Ascending aorta (tissue), 2 donors: ENCODE measurements at regions not wholly inside any gene's neighbourhood (a gene's known extent, or its start where the extent isn't known, plus 50 kb on each side); places are given as distances from the start of the nearest gene placed in this dataset.

Experiments
- DNase-seq, 2 donors: peaks; one replicate each; pipeline ENCODE4 v3.0.0-alpha.2; 2019; ENCODE audit warnings: low spot score in 2 of 2
- H3K27ac ChIP-seq, 2 donors: fragments of 200-600 bp; sonication (generic); one replicate each; pipeline ENCODE4 v1.5.1; 2016 to 2017; ENCODE audit warnings: mild to moderate bottlenecking in 1 of 2
- H3K27me3 ChIP-seq: fragments of 200-600 bp; sonication (generic); one replicate; pipeline ENCODE4 v1.5.1; 2017
- H3K36me3 ChIP-seq, 2 donors: fragments of 200-600 bp; sonication (generic); one replicate each; pipeline ENCODE4 v1.5.1; 2016
- H3K4me1 ChIP-seq, 2 donors: fragments of 200-600 bp; sonication (generic); one replicate each; pipeline ENCODE4 v1.5.1; 2016 to 2017; ENCODE audit warnings: mild to moderate bottlenecking in 1 of 2
- H3K4me3 ChIP-seq, 2 donors: fragments of 200-600 bp; sonication (generic); one replicate each; pipeline ENCODE4 v1.5.1; 2016 to 2017; ENCODE audit warnings: mild to moderate bottlenecking in 1 of 2
- H3K9me3 ChIP-seq, 2 donors: fragments of 200-600 bp; sonication (generic); one replicate each; pipeline ENCODE4 v1.5.1; 2016
- intact Hi-C: fragments of 100-400 bp; cut with DNase I; formaldehyde crosslinking; loops from one replicate; pipeline ENCODE4 v1.15.1; 2023
- TF ChIP-seq, protein P1 (sequence below), 3 experiments: fragments of 200-600 bp in 2 of 3; fragments of 450-650 bp in 1 of 3; sonication (generic) in 2 of 3; IDR thresholded peaks; one replicate each; pipeline ENCODE4 v1.5.1; 2016 to 2019; ENCODE audit warnings: antibody characterized with exemption in 3 of 3, mild to moderate bottlenecking in 1 of 3, moderate library complexity in 1 of 3

- Histone ChIP-seq H3K4me3 (no peak overlapping the region), H3K27me3 (no peaks in the 10 kb centered on the region), H3K4me1 (no peaks in the 10 kb centered on the region), H3K27ac (no peak overlapping the region), H3K9me3 (no peaks in the 10 kb centered on the region), H3K36me3 (no peaks in the 10 kb centered on the region)
- TF ChIP-seq, protein P1, sequence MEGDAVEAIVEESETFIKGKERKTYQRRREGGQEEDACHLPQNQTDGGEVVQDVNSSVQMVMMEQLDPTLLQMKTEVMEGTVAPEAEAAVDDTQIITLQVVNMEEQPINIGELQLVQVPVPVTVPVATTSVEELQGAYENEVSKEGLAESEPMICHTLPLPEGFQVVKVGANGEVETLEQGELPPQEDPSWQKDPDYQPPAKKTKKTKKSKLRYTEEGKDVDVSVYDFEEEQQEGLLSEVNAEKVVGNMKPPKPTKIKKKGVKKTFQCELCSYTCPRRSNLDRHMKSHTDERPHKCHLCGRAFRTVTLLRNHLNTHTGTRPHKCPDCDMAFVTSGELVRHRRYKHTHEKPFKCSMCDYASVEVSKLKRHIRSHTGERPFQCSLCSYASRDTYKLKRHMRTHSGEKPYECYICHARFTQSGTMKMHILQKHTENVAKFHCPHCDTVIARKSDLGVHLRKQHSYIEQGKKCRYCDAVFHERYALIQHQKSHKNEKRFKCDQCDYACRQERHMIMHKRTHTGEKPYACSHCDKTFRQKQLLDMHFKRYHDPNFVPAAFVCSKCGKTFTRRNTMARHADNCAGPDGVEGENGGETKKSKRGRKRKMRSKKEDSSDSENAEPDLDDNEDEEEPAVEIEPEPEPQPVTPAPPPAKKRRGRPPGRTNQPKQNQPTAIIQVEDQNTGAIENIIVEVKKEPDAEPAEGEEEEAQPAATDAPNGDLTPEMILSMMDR (IDR thresholded peaks at IDR 0.05), result no peak
- DNase-seq, result no peak
- intact Hi-C loops, result no loop called here
Measured at GRCh38 chr11:28819741-28820140, 711.6 kb downstream of the METTL15 start.

DNA sequence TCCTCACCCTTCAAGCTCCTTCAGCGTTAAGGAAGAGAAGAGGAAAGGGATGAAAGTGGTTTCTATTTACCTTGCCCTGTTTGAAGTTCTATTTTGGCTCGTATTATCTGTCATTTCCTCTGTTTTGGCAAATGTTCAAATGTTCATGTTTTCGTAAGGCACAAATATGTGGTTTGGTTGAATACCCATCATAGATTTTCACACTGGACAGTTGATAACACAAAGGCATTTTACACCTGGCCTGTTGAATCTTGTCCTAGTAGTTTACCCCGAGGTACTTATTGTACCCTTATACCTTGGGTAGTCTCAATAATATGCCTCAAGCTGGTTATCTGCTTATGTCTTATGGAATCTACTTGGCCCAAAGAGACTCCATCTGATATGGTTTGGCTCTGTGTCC, 706.9 kb downstream of the METTL15 start:
- no peaks in the 10 kb centered on the region for H3K27me3 ChIP-seq
- intact Hi-C loops, result no loop called here
- H3K4me3 ChIP-seq, result no peak overlapping the region
- no peaks in the 10 kb centered on the region for H3K9me3 ChIP-seq
- H3K36me3 ChIP-seq, result no peaks in the 10 kb centered on the region
- H3K27ac ChIP-seq, result no peak overlapping the region
- H3K4me1 ChIP-seq, result no peaks in the 10 kb centered on the region
- no peak for DNase-seq
- TF ChIP-seq, protein P1 (IDR thresholded peaks at IDR 0.05), result no peak

GRCh38 chr11:28808771-28809170, 700.6 kb downstream of the METTL15 start:
- H3K9me3 ChIP-seq, result no peaks in the 10 kb centered on the region
- no peaks in the 10 kb centered on the region for H3K4me1 ChIP-seq
- intact Hi-C loops, result no loop called here
- H3K4me3 ChIP-seq, result no peak overlapping the region
- no peaks in the 10 kb centered on the region for H3K27me3 ChIP-seq
- no peaks in the 10 kb centered on the region for H3K36me3 ChIP-seq
- no peak overlapping the region for H3K27ac ChIP-seq
- TF ChIP-seq, protein P1 (IDR thresholded peaks at IDR 0.05), result no peak
- DNase-seq, result no peak

DNA sequence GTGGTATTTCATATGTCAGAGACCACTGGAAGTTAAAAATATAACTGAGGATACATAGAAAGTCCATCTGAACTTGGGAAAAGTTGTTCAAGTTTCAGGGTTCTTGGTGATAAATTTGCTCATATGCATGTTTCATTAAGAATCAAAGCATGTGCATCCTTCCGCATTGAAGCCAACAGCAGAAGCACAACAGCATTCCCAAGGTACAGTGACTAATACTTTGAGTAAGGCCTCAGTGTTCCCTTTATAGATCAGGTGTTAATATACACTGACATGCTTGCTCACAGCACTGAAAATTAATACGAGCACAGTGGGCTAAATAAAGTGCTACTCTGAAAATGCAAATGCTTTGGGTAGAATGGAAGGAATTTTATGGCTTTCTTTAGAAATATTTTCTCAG, 691.1 kb downstream of the METTL15 start:
- intact Hi-C loops, result no loop called here
- no peak overlapping the region for H3K4me3 ChIP-seq
- no peaks in the 10 kb centered on the region for H3K36me3 ChIP-seq
- TF ChIP-seq, protein P1 (IDR thresholded peaks at IDR 0.05), result no peak
- H3K9me3 ChIP-seq, result no peaks in the 10 kb centered on the region
- H3K27me3 ChIP-seq, result no peaks in the 10 kb centered on the region
- DNase-seq, result no peak
- no peaks in the 10 kb centered on the region for H3K4me1 ChIP-seq
- H3K27ac ChIP-seq, result no peak overlapping the region

DNA sequence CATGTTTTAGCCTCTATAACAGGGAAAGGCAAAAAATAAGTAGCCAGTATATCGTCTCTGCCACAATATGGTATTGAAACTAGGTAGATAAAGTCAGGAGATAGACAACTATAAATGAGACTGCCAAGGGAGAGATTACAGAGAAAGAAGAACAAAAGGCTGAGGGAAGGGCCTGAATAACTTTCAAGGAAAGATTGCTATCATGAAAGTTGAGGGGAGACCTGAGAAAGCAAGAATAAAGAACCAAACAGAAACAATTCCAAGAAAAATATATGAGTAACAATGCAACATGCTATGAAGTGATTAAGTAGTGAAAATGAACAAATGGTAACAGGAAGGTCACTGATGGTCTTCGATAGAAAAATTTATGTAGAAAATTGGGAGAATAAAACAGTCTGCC, 690.1 kb downstream of the METTL15 start:
- Histone ChIP-seq H3K27ac (no peak overlapping the region), H3K4me3 (no peak overlapping the region), H3K36me3 (no peaks in the 10 kb centered on the region), H3K4me1 (no peaks in the 10 kb centered on the region), H3K9me3 (no peaks in the 10 kb centered on the region), H3K27me3 (no peaks in the 10 kb centered on the region)
- no peak for DNase-seq
- TF ChIP-seq, protein P1 (IDR thresholded peaks at IDR 0.05), result no peak
- intact Hi-C loops, result no loop called here

GRCh38 chr11:28797536-28797935, 689.3 kb downstream of the METTL15 start:
- Histone ChIP-seq H3K36me3 (no peaks in the 10 kb centered on the region), H3K4me3 (no peak overlapping the region), H3K27me3 (no peaks in the 10 kb centered on the region), H3K4me1 (no peaks in the 10 kb centered on the region), H3K27ac (no peak overlapping the region), H3K9me3 (no peaks in the 10 kb centered on the region)
- no peak for DNase-seq
- TF ChIP-seq, protein P1 (IDR thresholded peaks at IDR 0.05), result no peak
- intact Hi-C loops, result no loop called here
